ENCODE measurements at regions not wholly inside any gene's neighbourhood (a gene's known extent, or its start where the extent isn't known, plus 50 kb on each side); places are given as distances from the start of the nearest gene placed in this dataset.

GRCh38 chr18:45402485-45403056 lies 212.7 kb upstream of the SLC14A2 start:
- TF ChIP-seq CTCF (IDR thresholded peaks at IDR 0.05 in 8 of 11, conservative IDR thresholded peaks at IDR 0.05 in 3 of 11) (no peak), POLR2A (IDR thresholded peaks at IDR 0.05) (no peak), POLR2AphosphoS5 (IDR thresholded peaks at IDR 0.05) (no peak)
